ENCODE measurements at regions not wholly inside any gene's neighbourhood (a gene's known extent, or its start where the extent isn't known, plus 50 kb on each side); places are given as distances from the start of the nearest gene placed in this dataset.
"Not testable (repeated sequence)": the region's sequence is repeated elsewhere in the genome, so short reads cannot be mapped to it uniquely, and the experiment has no call there.

DNA sequence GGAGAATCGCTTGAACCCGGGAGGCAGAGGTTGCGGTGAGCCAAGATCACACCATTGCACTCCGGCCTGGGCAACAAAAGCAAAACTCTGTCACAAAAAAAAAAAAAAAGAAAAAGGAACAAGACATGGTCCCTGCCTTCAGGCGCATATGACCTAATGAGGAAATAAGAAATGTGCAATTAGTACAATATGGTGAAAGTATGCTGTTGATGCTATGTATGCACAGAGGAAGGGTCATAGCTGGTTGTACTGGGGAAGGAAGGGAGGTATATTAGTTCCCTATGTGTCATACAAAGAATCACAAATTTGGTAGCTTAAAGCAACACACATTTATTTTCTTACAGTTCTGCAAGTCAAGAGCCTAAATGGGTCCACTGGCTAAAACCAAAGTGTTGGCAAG lies 97.8 kb upstream of the MPP7 start:
- H3K9me3 ChIP-seq (replicated peaks): no peaks in the 10 kb centered on the region
- H3K4me1 ChIP-seq (replicated peaks): no peaks in the 10 kb centered on the region
- no peak for DNase-seq (ENCODE audit: low read depth in 1 of 2, low spot score in 2 of 2)
- H3K36me3 ChIP-seq: no peaks in the 10 kb centered on the region
- 0 out of 2 replicates have a peak, but pooled peaks cover 6% of the 10 kb centered on the region for H3K27me3 ChIP-seq (replicated peaks)
- H3K27ac ChIP-seq: no peak overlapping the region
- H3K4me3 ChIP-seq: no peak overlapping the region

DNA sequence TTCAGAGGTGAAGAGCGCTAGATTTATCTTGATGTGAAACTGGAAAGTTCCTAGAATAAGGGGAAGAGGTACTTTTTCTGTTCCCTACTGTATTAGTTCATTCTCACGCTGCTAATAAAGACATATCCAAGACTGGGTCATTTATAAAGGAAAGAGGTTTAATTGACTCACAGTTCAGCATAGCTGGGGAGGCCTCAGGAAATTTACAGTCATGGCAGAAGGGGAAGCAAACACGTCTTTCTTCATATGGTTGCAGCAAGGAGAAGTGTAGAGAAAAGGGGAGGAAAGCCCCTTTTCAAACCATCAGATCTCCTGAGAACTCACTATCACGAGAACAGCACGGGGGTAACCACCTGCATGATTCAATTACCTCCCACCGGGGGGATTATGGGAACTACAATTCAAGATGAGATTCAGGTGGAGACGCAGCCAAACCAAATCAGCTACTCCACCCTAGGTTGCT lies 99.8 kb upstream of the MPP7 start:
- H3K27ac ChIP-seq; H3K9me3 ChIP-seq (replicated peaks); DNase-seq (ENCODE audit: low read depth in 1 of 2, low spot score in 2 of 2); H3K36me3 ChIP-seq; H3K4me1 ChIP-seq (replicated peaks); H3K4me3 ChIP-seq; H3K27me3 ChIP-seq (replicated peaks): not testable (repeated sequence)

DNA sequence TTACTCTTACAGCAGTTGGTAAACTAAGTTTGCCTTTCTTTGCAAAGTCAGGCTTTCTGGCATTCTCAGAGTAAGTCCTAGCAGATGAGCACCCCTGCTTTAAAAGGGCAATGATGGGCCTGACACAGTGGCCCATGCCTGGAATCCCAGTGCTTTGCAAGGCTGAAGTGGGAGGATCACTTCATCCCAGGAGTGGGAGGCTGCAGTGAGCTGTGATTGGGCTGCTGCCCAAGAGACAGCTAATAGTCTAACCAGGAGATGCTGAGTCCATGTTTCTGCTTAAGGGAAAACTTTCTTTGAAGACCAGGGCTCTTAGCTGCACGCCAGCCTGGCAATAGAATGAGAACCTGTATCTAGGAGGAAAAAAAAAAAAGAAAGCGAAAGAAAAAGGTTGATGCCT lies 100.2 kb upstream of the MPP7 start:
- no peaks in the 10 kb centered on the region for H3K27me3 ChIP-seq (replicated peaks)
- no peaks in the 10 kb centered on the region for H3K4me1 ChIP-seq (replicated peaks)
- H3K4me3 ChIP-seq: no peak overlapping the region
- no peaks in the 10 kb centered on the region for H3K36me3 ChIP-seq
- H3K9me3 ChIP-seq (replicated peaks): no peaks in the 10 kb centered on the region
- no peak for DNase-seq (ENCODE audit: low read depth in 1 of 2, low spot score in 2 of 2)
- H3K27ac ChIP-seq: no peak overlapping the region

DNA sequence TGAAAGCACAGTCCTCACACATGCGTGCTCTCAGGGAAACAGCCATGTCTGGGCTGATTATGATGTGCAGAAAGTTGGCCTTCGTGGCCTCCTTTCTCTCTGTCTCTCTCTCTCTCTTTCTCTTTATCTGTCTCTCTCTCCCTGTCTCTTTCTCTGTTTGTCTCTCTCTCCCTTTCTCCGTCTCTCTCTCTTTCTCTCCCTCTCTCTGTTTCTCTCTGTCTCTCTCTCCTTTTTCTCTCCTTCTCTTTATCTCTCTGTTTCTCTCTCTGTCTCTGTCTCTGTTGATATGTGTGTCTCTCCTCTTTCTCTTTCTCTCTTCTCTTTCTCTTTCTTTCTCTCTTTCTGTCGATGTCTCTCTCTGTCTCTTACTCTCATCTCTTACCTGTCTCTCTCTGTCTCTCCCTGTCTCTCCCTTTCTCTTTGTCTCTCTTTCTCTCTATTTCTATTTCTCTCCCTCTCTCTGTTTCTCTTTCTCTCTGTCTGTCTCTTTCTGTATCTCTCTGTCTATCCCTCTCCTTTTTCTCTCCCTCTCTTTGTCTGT lies 105.4 kb upstream of the MPP7 start:
- DNase-seq (ENCODE audit: low read depth in 1 of 2, low spot score in 2 of 2): no peak
- Histone ChIP-seq H3K27ac (no peak overlapping the region), H3K4me1 (replicated peaks) (no peaks in the 10 kb centered on the region), H3K4me3 (no peak overlapping the region), H3K27me3 (replicated peaks) (no peaks in the 10 kb centered on the region), H3K36me3 (no peaks in the 10 kb centered on the region), H3K9me3 (replicated peaks) (no peaks in the 10 kb centered on the region)

DNA sequence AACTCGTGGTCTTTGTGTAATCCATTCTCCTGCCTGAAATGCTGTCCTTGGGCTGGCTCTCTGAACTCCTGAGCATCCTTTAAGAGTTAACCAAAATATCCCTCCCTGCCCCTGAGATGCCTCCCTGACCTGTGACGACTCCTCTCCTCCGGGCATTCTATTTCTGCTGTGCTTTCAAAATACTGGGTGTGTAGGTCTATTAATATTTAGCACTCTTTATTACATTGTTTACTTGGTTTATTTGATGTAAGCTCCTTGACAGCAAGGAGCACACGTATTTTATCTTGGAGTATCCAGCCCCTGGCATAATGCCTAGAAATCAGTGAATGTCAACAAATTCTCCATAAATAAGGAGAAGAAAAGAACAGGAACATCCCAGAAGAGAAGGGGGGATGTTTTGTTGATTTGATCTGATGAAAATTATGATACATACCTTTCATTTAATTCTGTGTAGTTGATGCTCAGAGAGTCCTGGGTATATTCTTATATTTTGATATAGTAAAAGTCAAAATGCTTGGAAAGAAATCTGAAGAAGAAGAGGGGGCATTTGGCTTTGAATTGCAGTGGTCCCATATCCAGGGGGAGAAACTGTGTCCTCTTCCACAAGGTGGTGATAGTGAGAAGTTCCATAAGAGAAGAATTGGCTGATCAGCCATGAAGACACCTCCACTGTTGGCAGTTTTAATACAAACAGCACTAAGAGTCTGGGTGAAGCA lies 107.7 kb upstream of the MPP7 start:
- no peaks in the 10 kb centered on the region for H3K27me3 ChIP-seq (replicated peaks)
- no peaks in the 10 kb centered on the region for H3K36me3 ChIP-seq
- no peak overlapping the region for H3K27ac ChIP-seq
- no peak for DNase-seq (ENCODE audit: low read depth in 1 of 2, low spot score in 2 of 2)
- no peaks in the 10 kb centered on the region for H3K4me1 ChIP-seq (replicated peaks)
- no peak overlapping the region for H3K4me3 ChIP-seq
- no peaks in the 10 kb centered on the region for H3K9me3 ChIP-seq (replicated peaks)

DNA sequence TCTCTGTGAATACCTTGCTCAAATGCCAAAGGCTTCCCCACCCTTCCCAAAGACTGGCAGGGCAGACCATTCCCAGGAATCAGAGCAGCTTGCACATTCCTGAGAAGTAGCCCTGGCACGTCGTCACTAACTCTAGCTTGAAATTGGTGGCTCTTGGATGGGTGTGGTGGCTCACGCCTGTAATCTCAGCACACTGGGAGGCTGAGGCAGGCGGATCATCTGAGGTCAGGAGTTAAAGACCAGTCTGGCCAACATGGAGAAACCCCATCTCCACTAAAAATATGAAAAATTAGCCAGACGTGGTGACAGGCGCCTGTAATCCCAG lies 108.2 kb upstream of the MPP7 start:
- no peaks in the 10 kb centered on the region for H3K4me1 ChIP-seq (replicated peaks)
- H3K27ac ChIP-seq: no peak overlapping the region
- DNase-seq (ENCODE audit: low read depth in 1 of 2, low spot score in 2 of 2): no peak
- H3K27me3 ChIP-seq (replicated peaks): no peaks in the 10 kb centered on the region
- no peaks in the 10 kb centered on the region for H3K9me3 ChIP-seq (replicated peaks)
- no peak overlapping the region for H3K4me3 ChIP-seq
- H3K36me3 ChIP-seq: no peaks in the 10 kb centered on the region

DNA sequence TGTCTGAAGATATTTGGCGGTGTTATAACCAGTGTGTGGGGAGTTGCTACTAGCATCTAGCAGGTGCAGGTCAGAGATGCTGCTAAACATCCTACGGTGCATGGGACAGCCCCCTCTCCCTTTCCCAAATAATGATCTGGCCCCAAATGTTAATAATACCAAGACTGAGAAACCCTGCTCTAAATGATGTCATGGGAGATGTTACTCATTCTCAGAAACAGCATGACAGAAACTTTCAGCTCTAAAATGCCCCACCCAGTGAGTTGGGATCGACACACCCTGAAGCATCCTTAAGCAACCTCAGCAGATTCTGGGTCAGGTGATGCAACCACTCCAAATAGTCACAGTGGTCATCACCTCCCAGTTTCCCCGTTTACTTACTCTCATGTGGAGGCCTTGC lies 108.8 kb upstream of the MPP7 start:
- H3K4me1 ChIP-seq (replicated peaks): no peaks in the 10 kb centered on the region
- no peak overlapping the region for H3K27ac ChIP-seq
- H3K27me3 ChIP-seq (replicated peaks): no peaks in the 10 kb centered on the region
- H3K4me3 ChIP-seq: no peak overlapping the region
- H3K9me3 ChIP-seq (replicated peaks): no peaks in the 10 kb centered on the region
- no peak for DNase-seq (ENCODE audit: low read depth in 1 of 2, low spot score in 2 of 2)
- no peaks in the 10 kb centered on the region for H3K36me3 ChIP-seq

DNA sequence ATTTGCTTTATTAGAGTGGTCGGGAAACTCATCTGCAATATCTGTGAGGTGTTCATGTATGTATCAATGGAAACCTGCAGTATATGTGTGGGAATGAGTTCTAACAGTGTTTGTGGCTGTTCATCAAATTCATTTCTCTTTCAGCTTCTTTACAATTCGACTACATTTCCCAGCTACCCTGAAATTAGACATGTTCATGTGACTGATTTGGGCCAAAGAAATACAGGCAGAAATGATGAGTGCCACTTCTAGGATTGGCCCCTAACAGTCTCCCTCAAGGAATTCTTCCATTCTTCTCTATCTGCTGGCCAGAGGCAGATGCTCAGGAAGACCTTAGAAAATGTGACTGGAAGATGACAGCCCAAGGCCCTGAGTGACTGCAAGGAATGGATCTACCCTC lies 114.8 kb upstream of the WAC start:
- Histone ChIP-seq H3K27me3 (replicated peaks) (peaks cover 6% of the 10 kb centered on the region; the same call in 1 of the 2 replicates), H3K4me3 (no peak overlapping the region), H3K4me1 (replicated peaks) (no peaks in the 10 kb centered on the region), H3K27ac (no peak overlapping the region), H3K36me3 (no peaks in the 10 kb centered on the region), H3K9me3 (replicated peaks) (no peaks in the 10 kb centered on the region)
- no peak for DNase-seq (ENCODE audit: low read depth in 1 of 2, low spot score in 2 of 2)

DNA sequence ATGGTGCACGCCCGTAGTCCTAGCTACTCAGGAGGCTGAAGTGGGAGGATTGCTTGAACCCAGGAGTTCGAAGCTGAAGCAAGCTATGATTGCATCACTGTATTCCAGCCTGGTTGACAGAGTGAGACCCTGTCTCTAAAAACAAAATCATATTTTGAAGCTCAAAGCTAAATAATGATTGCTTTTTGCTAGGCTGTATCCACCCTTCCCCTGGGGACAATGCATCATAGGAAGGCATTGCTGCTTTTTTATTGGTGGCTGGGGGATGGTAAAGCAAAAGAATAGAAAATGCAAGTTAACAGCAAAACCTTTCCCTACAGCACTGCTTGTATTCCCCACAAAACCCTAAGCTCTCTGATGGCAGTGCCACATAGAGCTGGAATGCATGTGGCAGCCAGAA lies 107.5 kb upstream of the WAC start:
- Histone ChIP-seq H3K27me3 (replicated peaks) (no peaks in the 10 kb centered on the region), H3K4me1 (replicated peaks) (no peaks in the 10 kb centered on the region), H3K27ac (no peak overlapping the region), H3K4me3 (no peak overlapping the region), H3K36me3 (no peaks in the 10 kb centered on the region), H3K9me3 (replicated peaks) (0 out of 2 replicates have a peak, but pooled peaks cover 4% of the 10 kb centered on the region)
- no peak for DNase-seq (ENCODE audit: low read depth in 1 of 2, low spot score in 2 of 2)

DNA sequence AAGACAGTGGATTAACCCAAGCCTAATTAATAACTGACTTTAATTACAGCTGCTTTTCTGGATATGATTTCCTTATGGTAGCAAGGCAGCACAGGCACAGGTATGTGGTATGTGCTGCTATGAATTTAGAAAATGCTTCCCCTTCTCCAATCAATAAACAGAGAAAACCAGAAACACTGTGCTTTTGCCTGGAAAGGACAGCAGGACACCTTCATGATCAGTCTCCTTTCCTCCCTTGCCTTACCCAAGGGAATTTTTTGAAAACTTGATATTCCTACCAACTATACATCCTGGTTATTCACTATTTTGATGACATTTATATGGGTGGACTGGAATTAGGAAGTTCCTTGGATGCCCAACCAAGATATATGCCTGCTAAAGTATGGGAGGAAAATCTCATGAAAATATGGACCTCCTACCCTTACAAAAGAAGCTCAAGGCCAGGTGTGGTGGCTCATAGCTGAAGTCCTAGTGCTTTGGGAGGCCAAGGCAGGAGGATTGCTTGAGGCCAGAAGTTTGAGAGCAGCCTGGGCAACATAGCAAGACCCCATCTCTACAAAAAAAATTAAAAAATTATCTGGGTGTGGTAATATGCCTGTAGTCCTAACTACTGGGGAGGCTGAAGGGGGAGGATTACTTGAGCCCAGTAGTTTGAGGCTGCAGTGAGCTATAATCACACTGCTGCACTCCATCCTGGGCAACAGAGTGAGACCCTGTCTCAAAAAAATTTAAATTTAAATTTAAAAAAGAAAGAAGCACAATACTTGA lies 106.3 kb upstream of the WAC start:
- no peaks in the 10 kb centered on the region for H3K27me3 ChIP-seq (replicated peaks)
- H3K27ac ChIP-seq: no peak overlapping the region
- no peaks in the 10 kb centered on the region for H3K36me3 ChIP-seq
- DNase-seq (ENCODE audit: low read depth in 1 of 2, low spot score in 2 of 2): no peak
- no peak overlapping the region for H3K4me3 ChIP-seq
- 0 out of 2 replicates have a peak, but pooled peaks cover 4% of the 10 kb centered on the region for H3K9me3 ChIP-seq (replicated peaks)
- no peaks in the 10 kb centered on the region for H3K4me1 ChIP-seq (replicated peaks)

DNA sequence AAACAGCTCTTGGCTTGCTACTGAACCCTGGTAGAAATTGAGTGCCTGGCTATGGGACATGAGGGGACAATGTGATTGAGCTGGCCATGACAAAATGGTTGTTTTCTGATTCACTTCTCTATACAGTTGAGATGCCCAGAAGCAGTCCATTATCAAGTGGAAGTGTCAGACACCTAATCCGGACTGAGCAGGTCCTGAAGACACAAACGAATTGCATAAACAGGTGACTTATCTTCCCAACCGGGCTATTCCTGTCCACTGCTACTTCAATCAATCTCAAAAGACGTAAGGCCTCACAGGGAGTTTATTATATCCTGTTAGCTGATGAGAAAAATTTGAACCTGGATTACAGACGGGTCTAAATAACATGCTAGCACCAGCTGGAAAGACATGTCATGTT lies 105.5 kb upstream of the WAC start:
- no peak for DNase-seq (ENCODE audit: low read depth in 1 of 2, low spot score in 2 of 2)
- Histone ChIP-seq H3K27me3 (replicated peaks) (no peaks in the 10 kb centered on the region), H3K4me3 (no peak overlapping the region), H3K36me3 (no peaks in the 10 kb centered on the region), H3K27ac (no peak overlapping the region), H3K9me3 (replicated peaks) (0 out of 2 replicates have a peak, but pooled peaks cover 4% of the 10 kb centered on the region), H3K4me1 (replicated peaks) (no peaks in the 10 kb centered on the region)

DNA sequence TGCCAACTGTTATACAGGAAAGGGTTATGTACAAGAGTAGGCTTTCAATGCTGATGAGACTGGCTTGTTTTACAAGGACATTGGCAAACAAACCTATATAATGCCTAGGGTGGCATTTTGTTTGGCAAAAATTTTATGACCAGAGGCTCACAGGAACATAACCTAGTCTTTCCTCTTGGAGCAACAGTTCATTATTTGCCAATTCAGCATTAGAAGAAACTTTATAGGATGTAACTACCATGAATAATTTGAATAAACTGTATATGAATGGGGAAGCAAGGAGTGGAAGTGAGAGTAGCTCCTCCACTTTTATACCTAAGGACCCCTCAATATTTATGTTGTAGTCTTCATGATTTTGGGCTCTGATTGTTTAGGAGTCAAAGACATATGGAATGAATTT lies 103.9 kb upstream of the WAC start:
- no peak for DNase-seq (ENCODE audit: low read depth in 1 of 2, low spot score in 2 of 2)
- Histone ChIP-seq H3K4me1 (replicated peaks) (no peaks in the 10 kb centered on the region), H3K36me3 (no peaks in the 10 kb centered on the region), H3K9me3 (replicated peaks) (0 out of 2 replicates have a peak, but pooled peaks cover 4% of the 10 kb centered on the region), H3K4me3 (no peak overlapping the region), H3K27me3 (replicated peaks) (no peaks in the 10 kb centered on the region), H3K27ac (no peak overlapping the region)

DNA sequence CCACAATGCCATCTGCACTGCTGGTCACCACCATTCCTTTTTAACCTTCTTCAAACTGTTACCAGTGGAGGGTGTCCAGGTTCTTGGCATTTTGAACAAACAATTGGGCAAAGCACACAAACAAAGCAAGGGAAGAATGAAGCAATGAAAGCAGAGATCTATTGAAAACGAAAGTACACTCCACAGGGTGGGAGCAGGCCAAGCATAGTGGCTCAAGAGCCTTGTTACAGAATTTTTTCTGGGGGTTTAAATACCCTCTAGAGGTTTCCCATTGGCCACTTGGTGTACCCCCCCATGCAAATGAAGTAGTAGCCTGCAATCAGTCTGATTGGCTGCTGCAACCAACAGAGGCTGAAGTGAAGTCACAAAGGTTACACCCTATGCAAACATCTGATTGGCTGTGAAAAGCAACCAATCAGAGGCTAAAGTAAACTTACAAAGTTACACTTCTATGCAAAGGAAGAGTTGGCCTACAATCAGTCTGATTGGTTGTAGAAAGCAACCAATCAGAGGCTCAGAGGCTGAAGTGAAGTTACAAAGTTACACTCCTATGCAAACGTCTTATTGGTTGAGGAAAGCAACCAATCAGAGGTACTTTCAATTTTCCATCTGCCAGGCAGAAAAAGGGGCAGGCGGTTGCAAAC lies 103.2 kb upstream of the WAC start:
- Histone ChIP-seq H3K4me1 (replicated peaks) (no peaks in the 10 kb centered on the region), H3K27me3 (replicated peaks) (no peaks in the 10 kb centered on the region), H3K27ac (no peak overlapping the region), H3K36me3 (no peaks in the 10 kb centered on the region), H3K9me3 (replicated peaks) (0 out of 2 replicates have a peak, but pooled peaks cover 4% of the 10 kb centered on the region), H3K4me3 (no peak overlapping the region)
- DNase-seq (ENCODE audit: low read depth in 1 of 2, low spot score in 2 of 2): no peak

DNA sequence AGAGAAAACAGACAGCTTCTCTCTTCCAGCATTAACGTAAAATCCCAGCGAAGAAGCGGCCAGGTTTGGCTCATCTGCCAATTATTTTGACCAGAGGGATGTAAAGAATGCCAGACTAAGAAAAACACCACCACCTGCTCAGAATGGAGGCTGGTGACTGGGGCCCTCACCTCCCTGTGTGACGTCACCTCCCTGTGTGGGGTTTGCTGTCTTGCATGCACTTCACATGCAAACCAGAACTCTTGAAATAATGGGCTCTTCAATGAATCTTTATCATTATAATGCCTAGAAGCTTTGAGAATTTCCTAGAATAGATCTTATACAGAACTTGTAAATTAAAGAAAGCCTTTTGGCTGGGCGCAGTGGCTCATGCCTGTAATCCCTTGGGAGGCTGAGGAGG lies 101.8 kb upstream of the WAC start:
- no peak overlapping the region for H3K4me3 ChIP-seq
- no peaks in the 10 kb centered on the region for H3K4me1 ChIP-seq (replicated peaks)
- H3K27me3 ChIP-seq (replicated peaks): no peaks in the 10 kb centered on the region
- H3K27ac ChIP-seq: no peak overlapping the region
- 0 out of 2 replicates have a peak, but pooled peaks cover 4% of the 10 kb centered on the region for H3K9me3 ChIP-seq (replicated peaks)
- DNase-seq (ENCODE audit: low read depth in 1 of 2, low spot score in 2 of 2): no peak
- H3K36me3 ChIP-seq: no peaks in the 10 kb centered on the region

Measured in SJSA1 (cell line).